ENCODE measurements at regions not wholly inside any gene's neighbourhood (a gene's known extent, or its start where the extent isn't known, plus 50 kb on each side); places are given as distances from the start of the nearest gene placed in this dataset.

- TF ChIP-seq POLR2A (IDR thresholded peaks at IDR 0.05) (no peak), CTCF (IDR thresholded peaks at IDR 0.05) (no peak), POLR2AphosphoS5 (IDR thresholded peaks at IDR 0.05) (no peak)
These were observed 97.0 kb downstream of the HMHB1 start for GRCh38 chr5:143908959-143909358.
